ENCODE measurements at regions not wholly inside any gene's neighbourhood (a gene's known extent, or its start where the extent isn't known, plus 50 kb on each side); places are given as distances from the start of the nearest gene placed in this dataset.

DNA sequence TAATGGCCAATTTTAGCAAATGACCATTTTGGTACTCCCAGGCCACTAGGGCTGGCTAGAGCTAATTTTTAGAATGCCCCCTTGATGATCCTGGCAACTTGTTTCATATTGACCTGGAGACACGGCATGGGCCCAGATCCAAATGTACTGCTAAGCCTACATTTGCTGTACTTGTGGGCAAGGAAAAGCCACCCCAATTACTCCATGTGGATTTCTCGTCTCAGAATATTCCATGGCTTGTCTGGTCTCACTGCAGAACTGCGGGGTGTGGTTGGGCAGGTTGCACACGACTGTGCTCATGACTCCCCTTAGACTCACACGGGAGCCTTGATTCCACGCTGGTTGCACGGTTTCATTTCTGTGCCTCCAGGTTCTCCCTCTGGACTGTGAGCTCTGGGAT, 140.9 kb downstream of the RPLP1 start:
- TF ChIP-seq CEBPB (IDR thresholded peaks at IDR 0.05) (no peak), NFIC (IDR thresholded peaks at IDR 0.05) (no peak), TAF1 (IDR thresholded peaks at IDR 0.05; ENCODE audit: low read depth) (no peak)

Measured in Ishikawa (cell line).